Stomach (tissue), 8 donors: ENCODE measurements at regions not wholly inside any gene's neighbourhood (a gene's known extent, or its start where the extent isn't known, plus 50 kb on each side); places are given as distances from the start of the nearest gene placed in this dataset.

Source experiments
- DNase-seq, 2 donors: peaks; one replicate each; pipeline versions ENCODE4 v3.0.0 to v3.0.0-alpha.2; 2013 to 2019
- H3K27ac ChIP-seq, 5 donors: fragments of 200-600 bp in 4 of 5; sonication (generic) in 4 of 5; one replicate each; pipeline ENCODE4 v1.5.1; 2013 to 2019; ENCODE audit warnings: mild to moderate bottlenecking in 1 of 5, moderate library complexity in 1 of 5
- H3K27me3 ChIP-seq, 3 donors: fragments of 200-600 bp; sonication (generic); one replicate each; pipeline ENCODE4 v1.5.1; 2017 to 2019; ENCODE audit warnings: mixed run types in 1 of 3
- H3K36me3 ChIP-seq, 4 donors: fragments of 200-600 bp; sonication (generic); 1 replicate in 3 of 4; 2 replicates in 1 of 4; pipeline ENCODE4 v1.5.1; 2016 to 2019
- H3K4me1 ChIP-seq, 4 donors: fragments of 200-600 bp; sonication (generic); one replicate each; pipeline ENCODE4 v1.5.1; 2016 to 2019
- H3K4me3 ChIP-seq, 4 donors: fragments of 200-600 bp; sonication (generic) in 3 of 4; one replicate each; pipeline ENCODE4 v1.5.1; 2016 to 2019; ENCODE audit warnings: mild to moderate bottlenecking in 1 of 4
- H3K9me3 ChIP-seq, 4 donors: fragments of 200-600 bp; sonication (generic); one replicate each; pipeline ENCODE4 v1.5.1; 2016 to 2019
- EP300 ChIP-seq: sonication (generic); formaldehyde crosslinking; IDR thresholded peaks from one replicate; pipeline ENCODE4 v1.6.1; 2017; ENCODE audit warnings: antibody characterized with exemption
- POLR2A ChIP-seq, 4 donors: fragments of 450-650 bp; IDR thresholded peaks; one replicate each; pipeline ENCODE4 v1.6.1; 2016; ENCODE audit warnings: antibody characterized with exemption in 4 of 4, control low read depth in 2 of 4, mild to moderate bottlenecking in 1 of 4, moderate library complexity in 1 of 4
- POLR2AphosphoS5 ChIP-seq, 3 donors: sonication (generic); formaldehyde crosslinking; IDR thresholded peaks; one replicate each; pipeline ENCODE4 v1.6.1; 2016; ENCODE audit warnings: antibody characterized with exemption in 3 of 3
- WGBS, 5 donors: extraction: QIAGEN DNeasy Blood & Tissue Kit in 3 of 5; methylation state at CpG; one replicate each; pipeline versions ENCODE4 v1.1.5 to v1.1.7; 2013 to 2018; 5-methylcytosine and 5-hydroxymethylcytosine counted together
- intact Hi-C: fragments of 100-400 bp; cut with DNase I; formaldehyde crosslinking; loops from one replicate; pipeline ENCODE4 v1.15.1; 2023; ENCODE audit warnings: low total_unique reads
- TF ChIP-seq, protein P1 (sequence below), 7 experiments: fragments of 450-650 bp in 4 of 7; fragments of 200-600 bp in 3 of 7; sonication (generic) in 3 of 7; IDR thresholded peaks; one replicate each; pipeline ENCODE4 v1.5.1; 2016 to 2019; ENCODE audit warnings: antibody characterized with exemption in 7 of 7, control low read depth in 2 of 7, mild to moderate bottlenecking in 1 of 7
- donor health status: healthy with polysubstance abuse.
- donor health status: Bipolar disorder and iron deficiency.
- donor health status: healthy.

DNA sequence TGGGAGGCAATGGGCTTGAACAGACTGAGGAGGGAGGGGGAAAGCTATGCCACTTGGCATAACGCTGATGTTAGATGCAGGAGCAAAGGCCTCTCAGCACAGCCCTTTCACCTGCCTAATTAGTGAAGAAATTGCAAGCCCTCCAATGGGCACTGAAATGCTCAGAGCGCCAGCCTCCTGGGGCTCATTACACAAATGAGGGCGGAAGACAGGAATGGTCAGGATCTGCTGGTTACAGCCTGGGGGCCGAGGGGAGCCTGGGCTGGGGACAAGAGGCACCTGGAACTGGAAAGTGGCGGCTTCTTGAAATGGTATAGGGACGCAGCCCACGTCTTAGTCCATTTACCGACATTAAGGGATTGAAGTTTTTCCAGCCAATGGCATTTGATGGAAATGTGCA lies 50.2 kb upstream of the PLET1 start:
- Histone ChIP-seq H3K4me3 (no peak overlapping the region), H3K9me3 (no peaks in the 10 kb centered on the region), H3K27ac (no peak overlapping the region), H3K36me3 (no peaks in the 10 kb centered on the region), H3K27me3 (no peaks in the 10 kb centered on the region), H3K4me1 (no peaks in the 10 kb centered on the region)
- DNase-seq = no peak
- intact Hi-C loops = no loop called here
- WGBS, 5 donors = 89 to 95% (median 92%) methylated on average over 8 of the region's 8 CpGs
- TF ChIP-seq, protein P1, sequence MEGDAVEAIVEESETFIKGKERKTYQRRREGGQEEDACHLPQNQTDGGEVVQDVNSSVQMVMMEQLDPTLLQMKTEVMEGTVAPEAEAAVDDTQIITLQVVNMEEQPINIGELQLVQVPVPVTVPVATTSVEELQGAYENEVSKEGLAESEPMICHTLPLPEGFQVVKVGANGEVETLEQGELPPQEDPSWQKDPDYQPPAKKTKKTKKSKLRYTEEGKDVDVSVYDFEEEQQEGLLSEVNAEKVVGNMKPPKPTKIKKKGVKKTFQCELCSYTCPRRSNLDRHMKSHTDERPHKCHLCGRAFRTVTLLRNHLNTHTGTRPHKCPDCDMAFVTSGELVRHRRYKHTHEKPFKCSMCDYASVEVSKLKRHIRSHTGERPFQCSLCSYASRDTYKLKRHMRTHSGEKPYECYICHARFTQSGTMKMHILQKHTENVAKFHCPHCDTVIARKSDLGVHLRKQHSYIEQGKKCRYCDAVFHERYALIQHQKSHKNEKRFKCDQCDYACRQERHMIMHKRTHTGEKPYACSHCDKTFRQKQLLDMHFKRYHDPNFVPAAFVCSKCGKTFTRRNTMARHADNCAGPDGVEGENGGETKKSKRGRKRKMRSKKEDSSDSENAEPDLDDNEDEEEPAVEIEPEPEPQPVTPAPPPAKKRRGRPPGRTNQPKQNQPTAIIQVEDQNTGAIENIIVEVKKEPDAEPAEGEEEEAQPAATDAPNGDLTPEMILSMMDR (IDR thresholded peaks at IDR 0.05) = no peak
- TF ChIP-seq POLR2A (IDR thresholded peaks at IDR 0.05) (no peak), EP300 (no peak), POLR2AphosphoS5 (IDR thresholded peaks at IDR 0.05) (no peak)

DNA sequence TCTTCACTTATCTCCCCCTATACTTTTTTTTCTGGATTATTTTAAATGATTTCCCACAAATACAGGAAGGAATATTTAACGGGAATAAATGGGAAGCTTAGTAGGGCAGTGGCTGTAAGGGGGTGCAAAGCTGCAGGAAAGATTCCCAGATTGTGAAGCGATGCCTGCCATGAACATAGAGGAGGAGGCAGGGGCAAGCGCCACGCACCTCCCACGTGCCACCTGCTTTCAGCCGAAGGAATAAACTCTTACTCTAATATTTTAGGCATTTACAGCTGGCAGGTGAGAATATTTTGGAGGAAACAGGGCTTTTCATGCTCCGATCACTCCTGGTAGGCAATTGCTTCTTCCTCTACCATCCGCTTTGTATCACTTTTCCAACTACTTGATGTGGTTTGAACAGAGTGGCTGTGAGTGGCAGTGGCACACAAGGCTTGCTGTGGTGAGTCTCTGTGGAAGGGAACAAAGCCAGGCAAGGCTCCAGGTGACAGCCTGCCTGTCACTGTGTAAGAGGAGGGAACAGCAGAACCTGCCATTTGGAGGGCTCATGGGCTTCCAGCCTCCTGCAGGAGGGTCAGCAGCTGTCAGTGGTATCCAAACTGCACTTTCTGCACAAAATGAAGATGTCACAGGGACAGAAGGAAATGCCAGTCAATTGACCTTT lies 54.5 kb upstream of the PLET1 start:
- DNase-seq = no peak
- Histone ChIP-seq H3K9me3 (no peaks in the 10 kb centered on the region), H3K36me3 (no peaks in the 10 kb centered on the region), H3K27me3 (no peaks in the 10 kb centered on the region), H3K27ac (no peak overlapping the region), H3K4me1 (peaks cover 0 to 10% (median 2%) of the 10 kb centered on the region in 4 donors), H3K4me3 (no peak overlapping the region)
- WGBS, 5 donors = 87 to 92% (median 91%) methylated on average over 8 of the region's 8 CpGs
- TF ChIP-seq, protein P1 (IDR thresholded peaks at IDR 0.05) = no peak
- TF ChIP-seq EP300 (no peak), POLR2A (IDR thresholded peaks at IDR 0.05) (no peak), POLR2AphosphoS5 (IDR thresholded peaks at IDR 0.05) (no peak)
- intact Hi-C loops = no loop called here

DNA sequence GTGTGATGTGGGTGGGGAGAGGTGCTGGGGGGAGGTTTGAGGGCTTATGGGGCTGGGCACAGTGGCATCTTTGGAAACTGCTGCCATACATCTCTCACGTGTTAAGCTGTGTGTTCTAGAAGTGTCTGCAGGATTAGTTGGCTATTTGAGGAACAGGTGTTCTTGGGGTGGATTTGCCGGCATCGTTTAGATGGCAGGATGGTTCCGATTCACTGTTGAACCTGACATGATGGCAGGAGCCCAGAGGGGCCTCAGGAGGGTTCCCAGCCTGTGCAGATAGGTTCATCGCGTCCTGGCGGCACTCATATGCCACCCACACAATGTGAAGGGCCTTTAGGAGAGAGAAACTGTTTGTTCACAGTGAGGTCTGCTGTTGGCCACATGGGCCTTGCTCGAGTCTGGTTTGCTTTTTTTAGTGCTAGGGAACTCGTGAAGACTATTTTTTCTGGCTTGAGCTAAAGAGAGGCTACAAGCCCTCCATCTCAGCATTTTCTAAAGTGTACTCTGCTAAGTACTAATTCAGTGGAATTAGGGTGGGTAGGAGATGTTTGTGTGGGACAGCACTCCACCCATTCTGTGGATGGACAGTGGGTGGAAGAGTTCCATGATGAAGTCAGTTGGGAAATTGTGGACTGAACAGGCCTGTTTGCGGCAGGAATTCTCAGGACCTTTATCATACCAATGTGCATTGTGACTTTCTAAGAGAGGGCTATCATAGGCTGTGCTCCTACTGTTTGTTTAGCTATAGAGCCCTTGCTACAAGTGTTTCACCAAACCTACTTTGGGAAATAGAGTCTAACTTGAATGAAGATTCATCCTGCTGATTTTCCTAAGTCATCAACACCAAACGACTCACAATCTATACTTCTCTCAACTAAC lies 55.4 kb upstream of the PLET1 start:
- no peaks in the 10 kb centered on the region for H3K27me3 ChIP-seq
- TF ChIP-seq, protein P1 (IDR thresholded peaks at IDR 0.05) = no peak
- no peak for TF ChIP-seq POLR2A (IDR thresholded peaks at IDR 0.05)
- no peak for TF ChIP-seq POLR2AphosphoS5 (IDR thresholded peaks at IDR 0.05)
- no peak for TF ChIP-seq EP300
- intact Hi-C loops = no loop called here
- H3K4me1 ChIP-seq = peaks cover 2 to 20% (median 10%) of the 10 kb centered on the region in 4 donors
- H3K36me3 ChIP-seq = no peaks in the 10 kb centered on the region
- H3K9me3 ChIP-seq = no peaks in the 10 kb centered on the region
- H3K4me3 ChIP-seq = no peak overlapping the region
- WGBS, 5 donors = 82 to 87% (median 86%) methylated on average over 7 to 11 of the region's 11 CpGs
- no peak overlapping the region for H3K27ac ChIP-seq
- DNase-seq = no peak

DNA sequence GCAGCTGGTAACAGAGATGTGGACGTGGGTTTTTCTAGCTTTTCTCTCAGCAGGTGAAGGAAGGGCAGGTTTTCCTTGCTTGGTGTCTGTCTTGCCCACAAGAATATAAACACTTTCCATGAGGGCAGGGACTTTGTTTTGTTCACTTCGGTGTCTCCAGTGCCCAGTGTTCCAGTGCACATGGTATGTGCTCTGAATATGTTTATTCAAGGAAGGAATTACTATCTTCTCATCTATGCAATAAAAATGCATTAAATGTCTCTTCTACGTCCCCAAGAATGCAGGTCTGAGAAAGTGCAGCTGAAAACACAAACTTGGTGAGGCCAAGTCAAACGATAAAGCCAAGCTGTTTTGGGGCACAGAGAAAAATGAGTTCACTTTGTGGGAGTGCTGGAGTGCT lies 56.3 kb upstream of the PLET1 start:
- Histone ChIP-seq H3K27me3 (no peaks in the 10 kb centered on the region), H3K27ac (no peak overlapping the region), H3K9me3 (no peaks in the 10 kb centered on the region), H3K4me1 (peaks cover 7 to 28% (median 17%) of the 10 kb centered on the region in 4 donors), H3K36me3 (no peaks in the 10 kb centered on the region), H3K4me3 (no peak overlapping the region)
- WGBS, 5 donors = 68 to 82% (median 75%) methylated on average over 4 of the region's 4 CpGs
- TF ChIP-seq EP300 = no peak
- TF ChIP-seq POLR2A (IDR thresholded peaks at IDR 0.05) = no peak
- no peak for TF ChIP-seq POLR2AphosphoS5 (IDR thresholded peaks at IDR 0.05)
- TF ChIP-seq, protein P1 (IDR thresholded peaks at IDR 0.05) = no peak
- no peak for DNase-seq
- intact Hi-C loops = no loop called here
